ENCODE measurements at regions not wholly inside any gene's neighbourhood (a gene's known extent, or its start where the extent isn't known, plus 50 kb on each side); places are given as distances from the start of the nearest gene placed in this dataset.

DNA sequence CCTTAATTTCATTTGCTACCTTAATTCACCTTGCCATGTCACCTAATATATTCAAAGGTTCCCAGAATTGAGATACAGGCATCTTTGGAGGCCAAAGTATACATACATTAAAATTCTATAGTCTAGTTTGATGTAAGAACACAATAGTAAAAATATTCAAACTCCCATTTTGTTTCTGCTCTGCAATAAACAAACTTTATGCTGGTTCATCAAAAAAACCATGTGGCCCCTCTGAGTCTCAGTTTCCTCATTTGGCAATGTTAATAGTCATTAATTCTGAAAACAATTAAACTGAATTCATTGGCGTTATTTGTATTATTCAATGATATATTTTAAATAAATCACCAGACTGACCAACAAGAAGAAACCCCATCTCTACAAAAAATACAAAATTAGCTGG is 639.4 kb upstream of the INTU start:
- TF ChIP-seq, protein P1, sequence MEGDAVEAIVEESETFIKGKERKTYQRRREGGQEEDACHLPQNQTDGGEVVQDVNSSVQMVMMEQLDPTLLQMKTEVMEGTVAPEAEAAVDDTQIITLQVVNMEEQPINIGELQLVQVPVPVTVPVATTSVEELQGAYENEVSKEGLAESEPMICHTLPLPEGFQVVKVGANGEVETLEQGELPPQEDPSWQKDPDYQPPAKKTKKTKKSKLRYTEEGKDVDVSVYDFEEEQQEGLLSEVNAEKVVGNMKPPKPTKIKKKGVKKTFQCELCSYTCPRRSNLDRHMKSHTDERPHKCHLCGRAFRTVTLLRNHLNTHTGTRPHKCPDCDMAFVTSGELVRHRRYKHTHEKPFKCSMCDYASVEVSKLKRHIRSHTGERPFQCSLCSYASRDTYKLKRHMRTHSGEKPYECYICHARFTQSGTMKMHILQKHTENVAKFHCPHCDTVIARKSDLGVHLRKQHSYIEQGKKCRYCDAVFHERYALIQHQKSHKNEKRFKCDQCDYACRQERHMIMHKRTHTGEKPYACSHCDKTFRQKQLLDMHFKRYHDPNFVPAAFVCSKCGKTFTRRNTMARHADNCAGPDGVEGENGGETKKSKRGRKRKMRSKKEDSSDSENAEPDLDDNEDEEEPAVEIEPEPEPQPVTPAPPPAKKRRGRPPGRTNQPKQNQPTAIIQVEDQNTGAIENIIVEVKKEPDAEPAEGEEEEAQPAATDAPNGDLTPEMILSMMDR (conservative IDR thresholded peaks at IDR 0.05; ENCODE audit: control insufficient read depth, insufficient read depth, low read depth, low read length) = no peak
- no peak overlapping the region for H3K4me3 ChIP-seq (ENCODE audit: control insufficient read depth, low read depth, low read length)
- DNase-seq (ENCODE audit: low read depth) = no peak

DNA sequence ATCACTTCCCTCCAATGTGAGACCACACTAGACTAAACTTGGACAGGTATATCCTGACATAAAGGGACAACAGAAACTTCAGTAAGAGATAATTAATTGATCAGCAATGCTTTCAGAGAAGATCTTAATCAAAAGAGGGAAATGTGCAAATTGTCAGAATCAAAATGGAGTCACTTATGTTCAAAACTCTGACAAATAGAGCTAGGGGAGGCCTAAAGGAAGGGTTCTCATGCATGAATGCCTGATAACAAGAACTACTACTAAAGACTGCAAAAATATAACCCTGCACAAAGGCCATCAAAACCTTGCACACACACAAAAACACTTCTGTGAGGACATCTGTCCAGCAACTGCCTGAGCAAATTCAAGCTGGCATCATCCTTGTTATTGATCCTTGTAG is 637.5 kb upstream of the INTU start:
- no peak for DNase-seq (ENCODE audit: low read depth)
- TF ChIP-seq, protein P1 (conservative IDR thresholded peaks at IDR 0.05; ENCODE audit: control insufficient read depth, insufficient read depth, low read depth, low read length) = no peak
- H3K4me3 ChIP-seq (ENCODE audit: control insufficient read depth, low read depth, low read length) = no peak overlapping the region

DNA sequence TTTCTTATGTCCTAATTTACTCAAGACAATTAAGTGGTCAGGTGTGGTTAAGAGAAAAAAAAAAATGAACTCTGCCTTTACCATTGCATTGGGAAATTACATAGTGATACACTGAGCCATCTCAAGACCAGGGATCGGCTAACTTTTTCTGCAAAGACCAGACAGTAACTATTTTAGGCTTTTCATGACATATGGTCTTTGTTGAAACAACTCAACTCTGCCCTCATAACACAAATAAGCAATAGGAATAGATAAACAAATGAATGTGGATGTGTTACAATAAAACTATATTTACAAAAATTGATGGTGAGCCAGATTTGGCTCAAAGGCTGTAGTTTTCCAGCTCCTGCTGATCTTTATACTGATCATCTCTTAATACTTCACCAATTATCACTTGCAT is 632.6 kb upstream of the INTU start:
- no peak overlapping the region for H3K4me3 ChIP-seq (ENCODE audit: control insufficient read depth, low read depth, low read length)
- TF ChIP-seq, protein P1 (conservative IDR thresholded peaks at IDR 0.05; ENCODE audit: control insufficient read depth, insufficient read depth, low read depth, low read length) = no peak
- no peak for DNase-seq (ENCODE audit: low read depth)

DNA sequence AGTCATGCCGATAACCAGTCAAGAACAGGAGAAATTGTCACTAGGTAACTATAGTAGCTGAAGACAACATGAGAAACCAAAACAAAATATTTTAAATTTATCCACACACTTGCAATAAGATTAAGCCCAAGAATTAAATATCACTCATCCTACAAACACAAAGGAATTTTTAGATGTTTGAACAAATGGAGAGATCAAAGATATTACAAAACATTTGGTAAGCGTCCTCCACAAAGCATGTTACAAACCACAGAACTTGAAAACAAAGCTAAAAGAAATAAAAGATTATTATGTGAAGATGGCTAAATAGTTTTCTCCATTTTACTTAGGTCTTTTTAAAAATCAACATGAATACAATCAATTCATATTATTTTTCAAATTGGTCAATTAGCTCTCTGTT is 631.9 kb upstream of the INTU start:
- TF ChIP-seq, protein P1 (conservative IDR thresholded peaks at IDR 0.05; ENCODE audit: control insufficient read depth, insufficient read depth, low read depth, low read length) = no peak
- no peak for DNase-seq (ENCODE audit: low read depth)
- H3K4me3 ChIP-seq (ENCODE audit: control insufficient read depth, low read depth, low read length) = no peak overlapping the region

DNA sequence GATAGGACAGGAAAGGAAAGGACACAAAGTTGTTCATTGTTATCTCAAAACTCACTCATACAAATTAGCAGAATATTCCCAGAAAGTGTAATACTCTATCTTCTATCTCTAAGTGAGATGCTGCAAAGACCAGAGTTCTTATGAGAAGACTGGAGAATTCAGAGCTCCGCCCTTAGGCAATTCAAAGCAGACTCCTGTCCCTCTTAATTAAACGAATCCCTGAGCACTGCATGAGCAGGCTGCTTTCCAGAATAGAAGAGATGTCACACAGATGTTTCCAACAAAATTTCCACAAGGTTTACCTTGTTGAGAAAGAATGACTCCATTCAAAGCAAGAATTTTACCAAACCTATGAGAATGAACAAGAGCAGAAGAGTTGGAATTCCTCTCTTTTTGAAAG is 630.8 kb upstream of the INTU start:
- no peak overlapping the region for H3K4me3 ChIP-seq (ENCODE audit: control insufficient read depth, low read depth, low read length)
- no peak for DNase-seq (ENCODE audit: low read depth)
- TF ChIP-seq, protein P1 (conservative IDR thresholded peaks at IDR 0.05; ENCODE audit: control insufficient read depth, insufficient read depth, low read depth, low read length) = no peak

DNA sequence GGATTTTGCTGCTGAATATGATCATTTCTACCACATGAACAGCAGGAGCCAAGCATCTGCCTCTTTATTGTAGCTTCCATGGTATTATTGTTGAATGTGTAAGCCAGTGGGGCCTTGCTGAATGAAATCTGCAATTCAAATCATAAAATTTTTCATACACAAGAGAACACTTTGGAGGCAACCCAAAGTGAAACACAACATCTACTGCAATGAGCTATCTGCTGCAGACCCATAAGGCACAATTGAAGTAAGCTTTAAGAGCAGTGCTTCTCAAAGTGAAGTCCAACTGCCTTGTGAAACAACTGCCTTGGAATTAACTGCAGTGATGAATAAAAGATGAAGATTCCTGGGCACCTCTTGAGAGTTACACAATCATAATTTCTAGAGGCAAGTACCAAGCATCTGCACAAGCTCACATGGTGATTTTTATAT is 626.3 kb upstream of the INTU start:
- DNase-seq (ENCODE audit: low read depth) = no peak
- no peak overlapping the region for H3K4me3 ChIP-seq (ENCODE audit: control insufficient read depth, low read depth, low read length)
- TF ChIP-seq, protein P1 (conservative IDR thresholded peaks at IDR 0.05; ENCODE audit: control insufficient read depth, insufficient read depth, low read depth, low read length) = no peak

DNA sequence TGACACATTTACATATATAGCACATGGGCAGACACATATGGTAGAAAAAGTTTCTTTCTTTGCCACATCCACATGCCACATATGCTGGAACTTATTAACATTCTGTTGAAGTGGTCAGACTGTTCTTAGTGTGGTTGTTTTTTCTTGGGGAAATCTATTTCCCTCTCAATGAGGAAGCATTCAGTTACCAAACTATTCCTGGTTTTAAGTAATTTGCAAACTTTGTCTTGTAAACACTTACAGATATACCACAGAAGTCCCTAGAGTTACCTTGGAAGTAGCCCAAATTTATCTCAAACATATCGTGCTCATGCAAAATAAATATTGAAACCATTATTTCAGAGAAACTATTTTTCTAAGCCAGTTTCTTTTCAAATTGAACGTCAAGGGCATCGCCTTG is 625.5 kb upstream of the INTU start:
- no peak overlapping the region for H3K4me3 ChIP-seq (ENCODE audit: control insufficient read depth, low read depth, low read length)
- TF ChIP-seq, protein P1 (conservative IDR thresholded peaks at IDR 0.05; ENCODE audit: control insufficient read depth, insufficient read depth, low read depth, low read length) = no peak
- no peak for DNase-seq (ENCODE audit: low read depth)
